Lower leg skin (tissue), 3 donors: ENCODE measurements at regions not wholly inside any gene's neighbourhood (a gene's known extent, or its start where the extent isn't known, plus 50 kb on each side); places are given as distances from the start of the nearest gene placed in this dataset.

Source experiments
- POLR2A ChIP-seq, 2 donors: fragments of 450-650 bp; IDR thresholded peaks; one replicate each; pipeline ENCODE4 v1.6.1; 2016 to 2017; ENCODE audit warnings: antibody characterized with exemption in 2 of 2, mild to moderate bottlenecking in 1 of 2, moderate library complexity in 1 of 2
- TF ChIP-seq, protein P1 (sequence below), 3 donors: fragments of 450-650 bp; IDR thresholded peaks; one replicate each; pipeline ENCODE4 v1.5.1; 2016; ENCODE audit warnings: antibody characterized with exemption in 3 of 3, mild to moderate bottlenecking in 3 of 3, moderate library complexity in 2 of 3

DNA sequence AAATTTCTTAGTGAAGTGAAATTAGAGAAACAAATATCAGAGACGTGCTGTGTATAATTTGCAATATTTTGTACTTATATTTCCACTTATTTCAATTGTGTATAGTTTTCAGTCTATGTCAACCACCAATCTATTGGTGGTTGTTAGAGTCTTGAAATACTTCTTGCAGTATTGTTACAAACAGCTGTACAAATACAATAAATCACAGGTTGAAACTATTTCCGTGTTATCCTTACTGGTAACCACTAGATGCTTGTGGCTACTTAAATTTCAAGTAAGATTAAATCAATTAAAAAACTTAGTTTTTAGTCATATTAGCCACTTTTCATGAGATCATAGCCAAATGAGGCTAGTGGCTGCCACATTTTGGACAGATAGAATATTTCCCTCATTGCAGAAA is 520.5 kb downstream of the GBA3 start:
- TF ChIP-seq POLR2A (IDR thresholded peaks at IDR 0.05), result no peak
- TF ChIP-seq, protein P1, sequence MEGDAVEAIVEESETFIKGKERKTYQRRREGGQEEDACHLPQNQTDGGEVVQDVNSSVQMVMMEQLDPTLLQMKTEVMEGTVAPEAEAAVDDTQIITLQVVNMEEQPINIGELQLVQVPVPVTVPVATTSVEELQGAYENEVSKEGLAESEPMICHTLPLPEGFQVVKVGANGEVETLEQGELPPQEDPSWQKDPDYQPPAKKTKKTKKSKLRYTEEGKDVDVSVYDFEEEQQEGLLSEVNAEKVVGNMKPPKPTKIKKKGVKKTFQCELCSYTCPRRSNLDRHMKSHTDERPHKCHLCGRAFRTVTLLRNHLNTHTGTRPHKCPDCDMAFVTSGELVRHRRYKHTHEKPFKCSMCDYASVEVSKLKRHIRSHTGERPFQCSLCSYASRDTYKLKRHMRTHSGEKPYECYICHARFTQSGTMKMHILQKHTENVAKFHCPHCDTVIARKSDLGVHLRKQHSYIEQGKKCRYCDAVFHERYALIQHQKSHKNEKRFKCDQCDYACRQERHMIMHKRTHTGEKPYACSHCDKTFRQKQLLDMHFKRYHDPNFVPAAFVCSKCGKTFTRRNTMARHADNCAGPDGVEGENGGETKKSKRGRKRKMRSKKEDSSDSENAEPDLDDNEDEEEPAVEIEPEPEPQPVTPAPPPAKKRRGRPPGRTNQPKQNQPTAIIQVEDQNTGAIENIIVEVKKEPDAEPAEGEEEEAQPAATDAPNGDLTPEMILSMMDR (IDR thresholded peaks at IDR 0.05), result no peak
